Astrocyte of the cerebellum (primary cell): ENCODE measurements at regions not wholly inside any gene's neighbourhood (a gene's known extent, or its start where the extent isn't known, plus 50 kb on each side); places are given as distances from the start of the nearest gene placed in this dataset.
"Not testable (repeated sequence)": the region's sequence is repeated elsewhere in the genome, so short reads cannot be mapped to it uniquely, and the experiment has no call there.

Experiments
- DNase-seq: peaks from one replicate; pipeline ENCODE4 v3.0.0-alpha.2; 2011; ENCODE audit warnings: low read depth
- H3K4me3 ChIP-seq: 2 replicates; pipeline ENCODE4 v1.5.1; 2011; ENCODE audit warnings: mild to moderate bottlenecking, low read depth, low read length, moderate library complexity
- CTCF ChIP-seq: IDR thresholded peaks from 2 replicates; pipeline ENCODE4 v1.5.1; 2012; ENCODE audit warnings: low read length, low read depth, moderate library complexity, mild to moderate bottlenecking; ENCODE audit errors: missing control alignments
- in situ Hi-C: cut with HindIII; loops from 2 replicates; pipeline ENCODE4 v1.10.0; 2017; ENCODE audit warnings: low sequenced_read_pairs

DNA sequence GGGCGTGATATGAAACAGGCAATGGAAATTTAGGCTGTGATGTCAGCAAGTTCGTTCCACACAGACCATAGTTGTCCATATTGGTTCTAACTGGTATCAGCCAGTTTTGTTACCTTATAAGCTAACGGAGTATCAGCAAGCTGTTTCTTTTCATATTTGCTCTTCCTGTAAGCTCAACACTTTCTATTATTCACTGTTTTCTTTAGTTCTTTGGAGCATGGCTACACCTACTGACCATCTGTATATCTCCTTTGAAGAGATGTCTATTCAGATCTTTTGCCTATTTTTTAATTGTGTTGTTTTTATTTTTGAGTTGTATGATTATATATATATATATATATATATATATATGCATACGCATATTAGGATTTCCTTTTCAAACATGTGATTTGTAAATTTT is 1057.2 kb upstream of the CDH10 start:
- DNase-seq, result no peak
- no peak overlapping the region for H3K4me3 ChIP-seq
- TF ChIP-seq CTCF, result no peak
- in situ Hi-C loops, result no loop called here

DNA sequence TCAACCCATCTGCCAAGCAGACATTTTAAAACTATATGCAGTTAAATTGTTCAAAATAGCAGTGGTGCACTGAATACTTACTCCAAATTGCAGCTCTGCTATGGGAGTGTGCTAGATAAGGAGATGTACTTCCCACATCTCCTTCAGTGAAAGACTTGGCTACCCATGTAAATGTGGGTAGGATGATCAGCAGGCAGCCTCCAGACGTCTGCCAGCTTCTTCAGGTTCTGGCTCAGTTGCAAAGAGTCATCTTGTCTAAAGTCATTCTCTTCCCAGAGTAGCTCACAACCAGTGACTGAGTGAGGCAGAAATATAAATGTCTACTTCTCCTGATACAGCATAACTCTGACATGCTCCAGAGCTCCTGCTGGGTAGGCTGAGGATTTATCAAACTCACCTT is 1050.0 kb upstream of the CDH10 start:
- no peak for DNase-seq
- no peak overlapping the region for H3K4me3 ChIP-seq
- in situ Hi-C loops, result no loop called here
- no peak for TF ChIP-seq CTCF

DNA sequence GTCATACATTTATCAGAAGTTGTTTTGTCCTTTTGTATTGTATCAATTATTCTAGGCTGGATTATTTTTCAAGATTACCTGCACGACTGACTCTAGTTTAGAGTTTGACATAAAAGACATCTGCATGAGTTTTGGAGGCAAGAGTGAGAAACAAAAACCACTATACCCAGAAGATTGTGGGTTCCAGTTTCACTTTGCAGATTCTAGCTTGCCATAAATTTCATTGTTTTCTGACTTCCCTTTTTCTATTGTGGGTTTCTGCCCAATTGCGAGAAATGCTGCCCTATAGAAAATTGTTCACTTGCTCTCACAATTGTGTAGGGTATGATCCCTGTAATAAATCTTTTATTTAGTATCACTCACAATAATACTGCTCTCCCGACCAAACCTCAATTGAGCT is 1043.4 kb upstream of the CDH10 start:
- TF ChIP-seq CTCF, result no peak
- no peak for DNase-seq
- no peak overlapping the region for H3K4me3 ChIP-seq
- in situ Hi-C loops, result no loop called here

DNA sequence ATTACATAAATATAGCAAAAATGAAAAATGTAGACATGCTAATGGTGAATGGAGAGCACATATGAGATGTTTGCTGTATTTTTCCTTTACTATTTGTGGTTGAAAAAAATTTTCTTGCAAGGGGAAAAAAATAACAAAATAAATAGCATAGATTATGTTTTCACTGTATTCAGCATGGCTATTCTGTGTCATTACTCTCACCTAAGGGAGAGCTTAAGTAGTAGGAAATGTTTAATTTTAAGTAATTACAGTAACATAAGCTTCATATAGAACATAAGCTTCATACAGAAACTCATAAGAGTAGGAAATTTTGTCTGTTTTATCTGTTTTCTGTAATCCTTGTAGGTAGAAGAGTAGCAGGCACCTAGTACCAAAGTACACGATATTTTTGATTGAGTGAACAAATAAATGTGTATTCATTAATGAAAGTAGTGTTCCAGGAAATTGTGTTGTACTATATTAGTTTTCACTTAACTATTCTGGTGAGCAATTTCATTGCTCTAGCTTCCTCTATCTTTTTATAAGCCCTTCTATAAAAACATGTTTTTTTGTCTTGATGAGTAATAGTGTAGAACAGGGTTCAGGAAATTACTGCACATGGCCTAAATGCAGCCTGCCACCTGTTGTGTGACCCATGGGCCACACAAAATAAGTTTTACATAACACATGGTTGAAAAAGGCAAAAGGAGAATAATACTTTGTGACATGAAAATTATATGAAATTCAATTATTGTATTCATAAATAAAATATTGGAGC is 1025.0 kb upstream of the CDH10 start:
- TF ChIP-seq CTCF, result no peak
- in situ Hi-C loops, result no loop called here
- no peak for DNase-seq
- H3K4me3 ChIP-seq, result no peak overlapping the region

DNA sequence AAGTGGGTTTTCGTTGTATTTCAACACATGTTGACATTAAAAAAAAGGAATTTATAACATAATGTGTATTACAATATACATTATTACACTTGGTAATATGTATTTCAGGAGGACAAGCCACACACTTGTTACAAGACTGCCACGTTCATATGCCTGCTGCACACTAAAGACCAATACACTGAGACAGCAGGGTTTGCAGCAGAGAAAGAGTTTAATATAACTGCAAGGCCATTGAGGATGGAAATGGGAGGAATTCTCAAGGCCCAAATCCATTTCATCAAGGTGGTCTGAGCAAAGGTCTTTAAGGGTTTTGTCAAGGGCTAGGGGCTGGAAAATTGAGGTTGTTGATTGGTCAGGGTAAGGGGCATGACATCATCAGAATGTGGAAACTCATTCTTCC is 1017.8 kb upstream of the CDH10 start:
- no peak for TF ChIP-seq CTCF
- in situ Hi-C loops, result no loop called here
- DNase-seq, result no peak

DNA sequence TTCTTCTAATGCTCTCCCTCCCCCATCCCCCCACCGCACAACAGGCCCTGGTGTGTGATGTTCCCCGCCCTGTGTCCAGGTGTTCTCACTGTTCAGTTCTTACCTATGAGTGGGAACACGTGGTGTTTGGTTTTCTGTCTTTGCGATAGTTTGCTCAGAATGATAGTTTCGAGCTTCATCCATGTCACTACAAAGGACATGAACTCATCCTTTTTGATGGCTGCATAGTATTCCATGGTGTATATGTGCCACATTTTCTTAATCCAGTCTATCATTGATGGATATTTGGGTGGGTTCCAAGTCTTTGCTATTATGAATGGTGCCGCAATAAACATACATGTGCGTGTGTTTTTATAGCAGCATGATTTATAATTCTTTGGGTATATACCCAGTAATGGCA is 1005.5 kb upstream of the CDH10 start:
- H3K4me3 ChIP-seq, in situ Hi-C loops, DNase-seq: not testable (repeated sequence)

More for the DNA sequence above, 1017.8 kb upstream of the CDH10 start:
- no peak overlapping the region for H3K4me3 ChIP-seq

GRCh38 chr5:25649628-25650265 is 1005.0 kb upstream of the CDH10 start:
- H3K4me3 ChIP-seq, result no peak overlapping the region
- in situ Hi-C loops, result no loop called here

More at GRCh38 chr5:25649628-25650265, 1005.0 kb upstream of the CDH10 start:
- DNase-seq, result no peak
- no peak for TF ChIP-seq CTCF
